ENCODE measurements at regions not wholly inside any gene's neighbourhood (a gene's known extent, or its start where the extent isn't known, plus 50 kb on each side); places are given as distances from the start of the nearest gene placed in this dataset.

GRCh38 chr6:9200712-9201111 is 765.4 kb upstream of the SLC35B3 start:
- TF ChIP-seq POLR2A (IDR thresholded peaks at IDR 0.05; ENCODE audit: low read length) (no peak), GATA1 (IDR thresholded peaks at IDR 0.05; ENCODE audit: low read depth, low read length) (no peak)
